COR-L47 (cell line): ENCODE measurements at regions not wholly inside any gene's neighbourhood (a gene's known extent, or its start where the extent isn't known, plus 50 kb on each side); places are given as distances from the start of the nearest gene placed in this dataset.
A peak's percentile ranks its signal among the peaks of the same experiment; 100 is the strongest.
"Not testable (repeated sequence)": the region's sequence is repeated elsewhere in the genome, so short reads cannot be mapped to it uniquely, and the experiment has no call there.

ENCODE experiments used
- DNase-seq: peaks from one replicate; lab custom pipeline; 2025; lab: John Stamatoyannopoulos, UW

- DNase-seq = no peak
Observed at GRCh38 chr9:136611606-136612005, 51.1 kb upstream of the EGFL7 start.

DNA sequence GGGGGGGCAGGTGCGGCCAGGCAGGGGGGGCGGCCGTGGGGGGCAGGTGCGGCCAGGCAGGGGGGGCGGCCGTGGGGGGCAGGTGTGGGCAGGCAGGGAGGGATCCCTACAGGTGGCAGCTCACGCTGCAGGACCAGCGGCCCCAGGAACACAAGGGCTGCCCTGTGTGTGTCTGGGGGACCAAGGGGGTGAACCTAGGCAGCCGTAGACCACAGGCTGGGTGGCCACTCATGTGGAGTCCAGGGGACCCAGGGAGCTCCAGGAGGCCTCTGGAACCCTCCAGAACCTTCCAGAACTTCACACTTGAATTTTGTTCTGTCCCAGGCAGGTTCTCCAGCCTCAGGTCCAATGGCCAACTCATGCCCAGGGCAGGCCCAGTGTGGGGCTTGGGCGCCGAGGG lies 51.6 kb upstream of the EGFL7 start:
- DNase-seq = no peak

- no peak for DNase-seq
Observed at GRCh38 chr9:136610426-136610825, 52.3 kb upstream of the EGFL7 start.

GRCh38 chr9:136609838-136610311 lies 52.8 kb upstream of the EGFL7 start:
- peak; percentile 67 for DNase-seq

DNA sequence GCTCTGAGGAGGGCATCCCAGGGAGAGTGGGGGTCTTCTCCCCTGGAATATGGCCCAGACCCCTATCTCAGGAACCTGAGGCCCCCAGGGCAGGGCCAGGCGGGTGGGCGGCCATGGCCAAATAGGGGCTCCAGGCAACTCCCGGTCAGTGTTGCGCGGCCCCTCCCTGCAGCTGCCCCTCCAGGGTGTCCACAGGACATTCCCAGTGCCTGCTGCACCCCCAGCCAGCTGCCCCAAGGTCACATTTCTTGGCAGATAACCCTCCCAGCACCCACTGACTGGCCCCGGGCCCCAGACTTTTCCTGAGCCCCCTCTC lies 53.6 kb upstream of the EGFL7 start:
- no peak for DNase-seq

- no peak for DNase-seq
Observed at GRCh38 chr9:136608348-136609159, 54.2 kb upstream of the EGFL7 start.

DNA sequence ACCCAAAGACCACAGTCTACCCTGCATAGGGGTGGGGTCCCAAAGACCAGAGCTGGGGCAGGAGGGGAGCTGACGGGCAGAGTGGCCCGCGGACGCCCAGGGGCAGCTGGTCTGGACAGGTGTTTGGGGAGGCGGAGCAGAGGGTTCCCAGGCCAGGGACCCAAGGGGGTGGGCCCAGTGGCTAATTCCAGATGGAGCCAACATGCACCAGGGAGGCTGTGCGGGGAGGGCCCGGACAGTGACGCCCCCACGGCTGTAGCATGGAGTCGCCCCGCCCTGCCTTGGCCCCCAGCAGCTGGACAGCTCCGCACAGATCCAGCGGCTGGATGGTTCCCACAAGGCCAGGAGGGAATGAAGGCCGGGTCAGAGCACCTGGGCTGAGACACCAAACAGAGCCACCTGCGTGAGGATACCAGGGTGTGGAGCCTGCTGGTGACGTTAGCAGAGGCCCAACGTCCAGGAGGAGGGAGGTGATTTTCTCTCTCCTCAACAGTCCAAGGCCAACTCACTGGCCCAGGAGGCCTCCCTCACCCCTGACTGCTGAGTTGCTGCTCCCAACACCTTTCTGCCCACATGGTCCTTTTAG lies 55.3 kb upstream of the EGFL7 start:
- no peak for DNase-seq

DNA sequence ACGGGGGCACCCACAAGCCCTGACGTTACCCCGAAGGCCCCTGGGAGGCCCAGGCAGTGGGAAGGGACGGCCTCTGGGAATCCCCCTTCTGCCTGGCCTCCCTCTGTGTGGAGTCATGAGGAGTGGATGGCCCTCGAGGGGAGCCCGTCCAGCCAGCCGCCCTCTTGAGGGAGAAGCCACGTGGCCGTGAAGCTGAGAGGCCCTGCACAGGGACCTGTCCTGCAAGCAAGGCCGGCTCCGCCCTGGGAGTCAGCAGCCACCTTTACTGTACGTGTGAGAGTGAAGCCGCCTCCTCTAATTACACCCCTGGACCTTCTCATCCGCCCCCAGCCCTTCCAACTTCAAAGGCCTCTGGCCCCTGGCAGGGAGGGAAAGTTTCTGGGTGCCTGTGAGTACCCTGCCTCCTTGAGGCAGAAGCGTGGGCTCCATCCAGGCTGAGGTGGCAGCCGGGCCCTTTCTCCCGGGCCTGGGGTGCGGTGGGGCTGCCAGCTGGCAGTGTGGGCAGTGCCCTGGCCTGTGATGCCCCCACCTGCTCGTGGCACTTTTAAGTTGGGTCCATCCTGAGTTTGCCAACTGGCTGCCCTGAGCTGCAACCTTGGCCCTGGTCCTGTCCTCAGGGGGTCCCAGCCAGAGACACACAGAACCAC lies 55.9 kb upstream of the EGFL7 start:
- DNase-seq = no peak

GRCh38 chr9:136605988-136606660 lies 56.6 kb upstream of the EGFL7 start:
- DNase-seq = no peak

- no peak for DNase-seq
Observed at GRCh38 chr9:136604823-136605525, 57.7 kb upstream of the EGFL7 start.

- no peak for DNase-seq
Observed at GRCh38 chr9:136603901-136604814, 58.3 kb upstream of the NOTCH1 start.

GRCh38 chr9:136603216-136603615 lies 57.4 kb upstream of the NOTCH1 start:
- DNase-seq = no peak

DNA sequence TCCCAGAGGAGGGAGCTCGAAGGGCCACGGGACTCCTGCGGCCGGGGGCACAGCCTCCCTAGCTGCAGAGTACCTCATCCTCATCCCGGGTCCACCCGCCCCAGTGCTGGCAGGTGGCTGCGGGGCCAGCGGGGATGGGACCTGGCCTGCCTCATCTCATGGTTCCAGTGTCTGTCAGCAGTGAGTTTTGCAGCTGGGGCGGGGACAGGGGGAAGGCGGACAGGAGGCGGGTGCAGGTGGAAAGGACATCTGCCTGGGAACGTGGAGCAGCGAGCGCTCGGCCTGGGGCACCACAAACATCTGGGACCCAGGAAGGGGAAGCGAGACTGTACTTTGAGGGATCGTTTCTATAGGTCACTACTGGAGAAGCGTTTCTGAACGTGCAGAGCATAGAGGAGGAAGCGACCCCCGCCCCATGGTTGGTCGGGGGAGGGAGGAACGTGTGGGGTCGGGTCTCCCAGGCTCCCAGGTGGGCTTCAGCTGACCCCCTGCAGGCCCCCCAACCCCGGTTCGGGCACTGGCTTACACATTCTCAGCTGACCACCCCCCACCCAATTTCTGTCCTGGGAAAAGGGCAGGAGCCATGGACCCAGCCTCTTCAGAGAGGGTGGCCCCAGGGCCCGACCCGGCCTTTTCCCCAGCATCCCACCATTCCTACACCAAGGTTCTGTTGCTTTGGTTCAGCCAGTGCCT lies 56.5 kb upstream of the NOTCH1 start:
- no peak for DNase-seq

DNA sequence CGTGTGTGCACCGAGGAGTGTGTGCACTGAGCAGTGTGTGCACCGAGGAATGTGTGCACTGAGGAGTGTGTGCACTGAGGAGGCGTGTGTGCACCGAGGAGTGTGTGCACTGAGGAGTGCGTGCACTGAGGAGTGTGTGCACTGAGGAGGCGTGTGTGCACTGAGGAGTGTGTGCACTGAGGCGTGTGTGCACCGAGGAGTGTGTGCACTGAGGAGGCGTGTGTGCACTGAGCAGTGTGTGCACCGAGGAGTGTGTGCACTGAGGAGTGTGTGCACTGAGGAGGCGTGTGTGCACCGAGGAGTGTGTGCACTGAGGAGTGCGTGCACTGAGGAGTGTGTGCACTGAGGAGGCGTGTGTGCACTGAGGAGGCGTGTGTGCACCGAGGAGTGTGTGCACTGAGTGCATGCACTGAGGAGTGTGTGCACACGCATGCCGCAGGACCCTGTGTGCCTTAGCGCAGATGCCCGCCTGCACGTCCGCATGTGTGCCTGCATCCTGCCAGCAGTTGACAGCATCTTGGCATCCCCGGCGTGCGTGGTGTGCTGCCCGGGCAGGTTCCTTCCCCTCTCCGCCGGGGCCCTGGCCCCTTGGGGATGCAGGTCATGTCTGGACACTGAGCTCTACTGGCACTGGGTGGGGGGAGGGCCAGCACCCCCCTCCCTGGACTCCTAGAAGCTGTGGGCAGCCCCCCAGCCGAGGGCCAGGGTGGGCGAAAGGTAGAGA lies 55.6 kb upstream of the NOTCH1 start:
- not testable (repeated sequence) for DNase-seq

DNA sequence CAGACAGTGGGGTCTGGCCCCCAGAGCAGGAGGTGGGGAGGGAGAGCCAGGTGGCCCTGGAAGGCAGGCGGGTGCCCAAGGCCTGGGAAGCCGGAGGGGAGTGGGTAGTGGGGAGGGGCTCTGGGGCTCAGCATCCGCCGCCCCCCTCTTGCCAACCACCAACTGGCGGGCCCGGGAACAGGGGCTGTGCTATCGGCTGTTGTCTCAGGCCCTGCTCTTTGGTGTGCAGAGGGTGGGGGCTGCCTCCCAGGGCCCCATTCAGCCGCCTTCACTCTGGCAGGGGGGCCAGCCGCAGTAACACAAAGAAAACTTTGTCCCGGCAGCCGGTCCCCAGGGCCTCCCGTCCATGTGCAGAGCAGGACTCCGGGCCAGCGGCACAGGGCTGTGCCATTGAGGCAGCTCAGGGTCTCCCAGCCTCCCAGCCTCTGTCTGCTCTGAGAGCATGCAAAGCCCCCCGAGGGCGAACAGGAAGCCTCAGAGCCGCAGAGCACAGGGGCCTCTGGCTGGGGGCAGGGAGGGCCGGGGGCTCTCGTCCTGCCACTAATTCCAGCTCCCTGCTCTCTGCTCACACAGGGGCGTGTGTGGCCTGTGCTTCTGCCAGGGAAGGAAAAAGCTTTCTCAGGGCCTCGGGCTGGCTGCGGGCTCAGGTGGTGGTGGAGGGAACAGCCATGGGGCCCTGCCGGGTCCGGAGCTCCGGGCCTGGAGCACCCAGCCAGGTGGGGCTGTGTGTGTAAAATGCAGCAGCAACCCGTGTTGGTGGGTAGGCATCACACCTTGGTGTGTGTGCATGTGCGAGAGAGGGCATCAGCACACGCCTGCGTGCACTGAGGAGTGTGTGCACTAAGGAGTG lies 54.2 kb upstream of the NOTCH1 start:
- DNase-seq = no peak

DNA sequence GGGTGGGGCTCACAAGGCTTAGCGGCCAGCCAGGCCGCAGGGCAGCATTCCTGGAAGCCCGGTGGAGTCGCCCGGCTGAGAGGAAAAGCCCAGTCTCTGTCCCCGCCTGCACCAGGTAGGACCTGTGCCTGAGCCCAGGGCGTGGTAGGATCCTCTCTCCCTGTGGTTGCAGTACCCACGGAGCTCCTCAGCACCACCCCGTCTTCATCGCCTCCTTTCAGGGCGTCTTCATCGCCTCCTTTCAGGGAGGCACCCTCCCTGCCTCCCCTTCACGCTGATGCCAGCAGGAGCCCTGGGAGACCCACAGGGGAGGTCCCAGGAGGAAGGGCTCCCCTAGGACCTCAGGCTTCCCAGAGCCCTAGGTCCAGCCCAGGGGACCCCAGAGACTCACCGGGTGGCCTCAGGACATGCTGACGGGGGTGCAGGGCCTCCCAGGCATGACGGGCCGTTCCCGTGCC lies 53.3 kb upstream of the NOTCH1 start:
- no peak for DNase-seq

- not testable (repeated sequence) for DNase-seq
Observed at GRCh38 chr9:136598390-136599073, 52.7 kb upstream of the NOTCH1 start.

DNA sequence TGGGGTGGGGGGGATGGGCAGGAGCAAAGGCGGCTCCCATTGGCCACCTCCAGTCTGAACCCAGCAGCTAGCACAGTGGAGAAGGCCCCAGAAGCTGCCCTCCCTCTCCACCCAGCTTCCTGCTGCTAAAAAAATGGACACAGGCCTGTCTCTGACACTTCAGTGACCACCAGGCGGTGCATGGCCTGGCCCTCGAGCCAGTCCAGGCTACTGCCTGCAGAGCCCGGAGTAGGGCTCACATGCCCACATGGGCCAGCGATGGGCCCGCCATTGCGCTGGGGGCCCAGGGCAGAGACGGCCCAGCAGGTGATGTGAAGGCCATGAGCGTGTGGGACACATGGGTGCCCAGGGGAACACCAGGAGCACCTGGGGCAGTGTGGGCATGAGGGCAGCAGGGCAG lies 52.1 kb upstream of the NOTCH1 start:
- no peak for DNase-seq
